Cardiac fibroblast (primary cell): ENCODE measurements at regions not wholly inside any gene's neighbourhood (a gene's known extent, or its start where the extent isn't known, plus 50 kb on each side); places are given as distances from the start of the nearest gene placed in this dataset.
A peak's percentile ranks its signal among the peaks of the same experiment; 100 is the strongest.

Experiments
- DNase-seq, 2 donors: peaks; one replicate each; pipeline versions ENCODE4 v3.0.0 to v3.0.0-alpha.2; 2010; ENCODE audit warnings: low read depth in 2 of 2
- H3K4me3 ChIP-seq, 2 donors: replicated peaks in 1 of 2; 1 replicate in 1 of 2; 2 replicates in 1 of 2; pipeline ENCODE4 v1.5.1; 2011; ENCODE audit warnings: low read depth in 2 of 2, low read length in 2 of 2, mild to moderate bottlenecking in 2 of 2, moderate library complexity in 1 of 2
- CTCF ChIP-seq: IDR thresholded peaks from one replicate; pipeline ENCODE4 v1.5.1; 2011; ENCODE audit warnings: low read depth, mild to moderate bottlenecking, low read length, inconsistent platforms

- peak; percentile 17 for TF ChIP-seq CTCF
- peak; percentile 65 to 69 for DNase-seq
- H3K4me3 ChIP-seq, result peak overlapping the region; percentile 42
Observed at GRCh38 chr1:81305997-81306452, 494.7 kb upstream of the ADGRL2 start.

GRCh38 chr1:81304187-81304586, 496.5 kb upstream of the ADGRL2 start:
- TF ChIP-seq CTCF, result no peak
- peak; percentile 45 to 68 for DNase-seq
- no peak overlapping the region for H3K4me3 ChIP-seq

DNA sequence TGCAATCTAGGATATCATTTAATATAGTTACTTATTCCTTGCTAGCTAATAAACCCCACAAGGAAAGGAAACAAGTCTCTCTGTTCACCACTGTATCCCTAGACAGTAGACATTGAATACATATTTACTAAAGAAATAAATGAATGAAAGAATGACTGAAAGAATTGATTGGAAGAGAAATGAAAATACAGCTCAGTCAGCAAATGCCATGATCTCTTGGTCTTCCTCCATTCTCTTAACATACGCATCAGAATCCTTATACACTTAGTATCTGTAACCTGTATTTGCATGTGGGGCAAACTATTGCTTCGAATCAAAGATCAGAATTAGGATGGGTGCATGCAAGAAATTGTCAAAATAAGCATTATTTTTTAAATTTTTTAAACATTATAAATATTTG, 500.8 kb upstream of the ADGRL2 start:
- no peak overlapping the region for H3K4me3 ChIP-seq
- TF ChIP-seq CTCF, result no peak
- DNase-seq, result no peak

GRCh38 chr1:81298266-81298665, 502.5 kb upstream of the ADGRL2 start:
- DNase-seq, result peak in 1 of 2 donors; percentile 32
- no peak overlapping the region for H3K4me3 ChIP-seq
- no peak for TF ChIP-seq CTCF

DNA sequence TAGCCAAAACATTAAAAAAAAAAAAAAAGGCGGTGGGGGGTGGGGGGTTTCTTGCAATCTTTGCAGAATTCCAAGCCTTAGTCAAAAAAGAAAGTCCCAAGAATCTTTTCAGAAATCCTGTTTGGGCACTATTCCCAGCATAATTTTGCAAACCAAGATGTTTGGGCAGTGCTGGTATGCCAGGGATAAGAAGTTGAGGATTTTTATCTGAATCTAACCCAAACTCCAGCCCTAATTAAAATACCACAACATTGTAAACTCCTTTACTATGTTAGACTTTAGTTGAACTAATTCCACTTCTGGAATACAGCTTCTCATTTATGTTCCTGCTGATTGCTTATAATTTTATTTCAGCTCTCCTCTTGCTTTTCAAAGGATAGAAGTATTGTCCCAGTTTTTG, 504.1 kb upstream of the ADGRL2 start:
- H3K4me3 ChIP-seq, result no peak overlapping the region
- peak in 1 of 2 donors; percentile 80 for DNase-seq
- no peak for TF ChIP-seq CTCF

DNA sequence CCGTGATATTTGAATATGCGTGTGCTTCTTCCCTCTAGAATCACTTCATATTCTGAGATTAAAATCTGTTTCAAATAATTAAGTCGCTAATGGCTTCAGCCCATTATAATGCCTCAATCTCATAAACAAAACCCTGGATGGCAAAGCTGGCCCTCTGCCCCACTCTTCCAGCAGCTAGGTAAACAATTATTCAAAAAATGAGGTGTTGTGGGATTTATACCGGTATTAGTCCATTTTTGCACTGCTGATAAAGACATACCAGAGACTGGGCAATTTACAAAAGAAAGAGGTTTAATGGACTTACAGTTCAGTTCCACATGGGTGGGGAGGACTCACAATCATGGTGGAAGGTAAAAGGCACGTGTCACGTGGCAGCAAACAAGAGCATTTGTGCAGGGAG, 510.4 kb upstream of the ADGRL2 start:
- DNase-seq, result no peak
- H3K4me3 ChIP-seq, result no peak overlapping the region
- TF ChIP-seq CTCF, result no peak

GRCh38 chr1:81288689-81289088, 512.0 kb upstream of the ADGRL2 start:
- H3K4me3 ChIP-seq, result no peak overlapping the region
- no peak for TF ChIP-seq CTCF
- no peak for DNase-seq
